C4-2B (cell line): ENCODE measurements at regions not wholly inside any gene's neighbourhood (a gene's known extent, or its start where the extent isn't known, plus 50 kb on each side); places are given as distances from the start of the nearest gene placed in this dataset.

Experiments used
- CTCF ChIP-seq: fragments of 450-650 bp; conservative IDR thresholded peaks from 2 replicates; pipeline ENCODE4 v1.5.1; 2017; ENCODE audit warnings: mild to moderate bottlenecking
- ZFX ChIP-seq: fragments of 450-650 bp; IDR thresholded peaks from 2 replicates; pipeline ENCODE4 v1.6.1; 2017

GRCh38 chr7:121633186-121633585, 237.1 kb upstream of the FAM3C start:
- TF ChIP-seq CTCF: no peak
- TF ChIP-seq ZFX: no peak
